GM12872 (cell line): ENCODE measurements at regions not wholly inside any gene's neighbourhood (a gene's known extent, or its start where the extent isn't known, plus 50 kb on each side); places are given as distances from the start of the nearest gene placed in this dataset.

Source experiments
- CTCF ChIP-seq: IDR thresholded peaks from 3 replicates; pipeline ENCODE4 v1.5.1; 2011; ENCODE audit warnings: low read depth, mild to moderate bottlenecking, low read length, moderate library complexity; ENCODE audit not compliant: insufficient read depth

- TF ChIP-seq CTCF: no peak
Measured at GRCh38 chr10:61211468-61211867, 241.7 kb downstream of the TMEM26 start.

GRCh38 chr10:61197057-61197456 lies 253.1 kb upstream of the RHOBTB1 start:
- no peak for TF ChIP-seq CTCF

- TF ChIP-seq CTCF: no peak
Measured at GRCh38 chr10:61195211-61195610, 251.2 kb upstream of the RHOBTB1 start.

GRCh38 chr10:61192042-61192441 lies 248.1 kb upstream of the RHOBTB1 start:
- TF ChIP-seq CTCF: no peak

- TF ChIP-seq CTCF: no peak
Measured at GRCh38 chr10:61189912-61190311, 245.9 kb upstream of the RHOBTB1 start.

- no peak for TF ChIP-seq CTCF
Measured at GRCh38 chr10:61188691-61189090, 244.7 kb upstream of the RHOBTB1 start.

GRCh38 chr10:61188101-61188500 lies 244.1 kb upstream of the RHOBTB1 start:
- no peak for TF ChIP-seq CTCF

- no peak for TF ChIP-seq CTCF
Measured at GRCh38 chr10:61187601-61188000, 243.6 kb upstream of the RHOBTB1 start.
